GM23248 (cell line): ENCODE measurements at regions not wholly inside any gene's neighbourhood (a gene's known extent, or its start where the extent isn't known, plus 50 kb on each side); places are given as distances from the start of the nearest gene placed in this dataset.
"Not testable (repeated sequence)": the region's sequence is repeated elsewhere in the genome, so short reads cannot be mapped to it uniquely, and the experiment has no call there.

Source experiments
- DNase-seq: peaks from one replicate; pipeline ENCODE4 v3.0.0-alpha.2; 2015
- H2AFZ ChIP-seq: fragments of 200-600 bp; sonication (generic); 2 replicates; pipeline ENCODE4 v1.6.1; 2016; ENCODE audit warnings: antibody characterized with exemption
- H3F3A ChIP-seq: fragments of 200-600 bp; sonication (generic); 2 replicates; pipeline ENCODE4 v1.6.1; 2016; ENCODE audit warnings: mild to moderate bottlenecking, antibody characterized with exemption, mixed run types; ENCODE audit not compliant: insufficient read depth
- H3K27ac ChIP-seq: fragments of 200-600 bp; sonication (generic); 2 replicates; pipeline ENCODE4 v1.5.1; 2016; ENCODE audit warnings: mild to moderate bottlenecking
- H3K27me3 ChIP-seq: fragments of 200-600 bp; sonication (generic); replicated peaks from 2 replicates; pipeline ENCODE4 v1.6.1; 2016; ENCODE audit warnings: mild to moderate bottlenecking; ENCODE audit not compliant: insufficient read depth
- H3K36me3 ChIP-seq: fragments of 200-600 bp; sonication (generic); 2 replicates; pipeline ENCODE4 v1.6.1; 2016; ENCODE audit warnings: low read depth, mild to moderate bottlenecking
- H3K4me1 ChIP-seq: fragments of 200-600 bp; sonication (generic); 2 replicates; pipeline ENCODE4 v1.6.1; 2016; ENCODE audit warnings: mild to moderate bottlenecking; ENCODE audit not compliant: insufficient read depth
- H3K4me2 ChIP-seq: fragments of 200-600 bp; sonication (generic); one replicate; pipeline ENCODE4 v1.6.1; 2016; ENCODE audit warnings: mild to moderate bottlenecking; ENCODE audit not compliant: unreplicated experiment
- H3K4me3 ChIP-seq: fragments of 200-600 bp; sonication (generic); 2 replicates; pipeline ENCODE4 v1.5.1; 2016; ENCODE audit warnings: mild to moderate bottlenecking
- H3K79me2 ChIP-seq: fragments of 200-600 bp; sonication (generic); 2 replicates; pipeline ENCODE4 v1.6.1; 2016; ENCODE audit warnings: mild to moderate bottlenecking; ENCODE audit not compliant: insufficient read depth
- H3K9ac ChIP-seq: fragments of 200-600 bp; sonication (generic); 2 replicates; pipeline ENCODE4 v1.6.1; 2016; ENCODE audit warnings: mild to moderate bottlenecking
- H3K9me2 ChIP-seq: fragments of 200-600 bp; sonication (generic); 2 replicates; pipeline ENCODE4 v1.6.1; 2016; ENCODE audit warnings: mixed run types, mild to moderate bottlenecking, moderate library complexity; ENCODE audit not compliant: insufficient read depth
- H3K9me3 ChIP-seq: fragments of 200-600 bp; sonication (generic); one replicate; pipeline ENCODE4 v1.6.1; 2017; ENCODE audit warnings: low read depth
- H4K20me1 ChIP-seq: fragments of 200-600 bp; sonication (generic); 2 replicates; pipeline ENCODE4 v1.6.0; 2016; ENCODE audit not compliant: insufficient read depth
- EZH2 ChIP-seq: fragments of 200-600 bp; sonication (generic); IDR thresholded peaks from 2 replicates; pipeline ENCODE4 v1.6.1; 2018; ENCODE audit warnings: antibody characterized with exemption, mild to moderate bottlenecking; ENCODE audit not compliant: insufficient read depth, poor library complexity, severe bottlenecking
- EZH2phosphoT487 ChIP-seq: fragments of 200-600 bp; sonication (generic); IDR thresholded peaks from 2 replicates; pipeline ENCODE4 v1.6.1; 2018; ENCODE audit warnings: antibody characterized with exemption, moderate library complexity, mild to moderate bottlenecking, low read depth; ENCODE audit not compliant: insufficient read depth
- WGBS, 2 experiments: methylation state at CpG; one replicate each; pipeline ENCODE4 v1.1.6; 2015 to 2017; ENCODE audit warnings: low lambda C conversion rate in 2 of 2, low coverage in 1 of 2; ENCODE audit errors: missing lambda C conversion rate in 2 of 2; 5-methylcytosine and 5-hydroxymethylcytosine counted together
- in situ Hi-C: fragments of 300-500 bp; cut with MboI; formaldehyde crosslinking; loops from 2 replicates; pipeline ENCODE4 v1.15.0; 2020

DNA sequence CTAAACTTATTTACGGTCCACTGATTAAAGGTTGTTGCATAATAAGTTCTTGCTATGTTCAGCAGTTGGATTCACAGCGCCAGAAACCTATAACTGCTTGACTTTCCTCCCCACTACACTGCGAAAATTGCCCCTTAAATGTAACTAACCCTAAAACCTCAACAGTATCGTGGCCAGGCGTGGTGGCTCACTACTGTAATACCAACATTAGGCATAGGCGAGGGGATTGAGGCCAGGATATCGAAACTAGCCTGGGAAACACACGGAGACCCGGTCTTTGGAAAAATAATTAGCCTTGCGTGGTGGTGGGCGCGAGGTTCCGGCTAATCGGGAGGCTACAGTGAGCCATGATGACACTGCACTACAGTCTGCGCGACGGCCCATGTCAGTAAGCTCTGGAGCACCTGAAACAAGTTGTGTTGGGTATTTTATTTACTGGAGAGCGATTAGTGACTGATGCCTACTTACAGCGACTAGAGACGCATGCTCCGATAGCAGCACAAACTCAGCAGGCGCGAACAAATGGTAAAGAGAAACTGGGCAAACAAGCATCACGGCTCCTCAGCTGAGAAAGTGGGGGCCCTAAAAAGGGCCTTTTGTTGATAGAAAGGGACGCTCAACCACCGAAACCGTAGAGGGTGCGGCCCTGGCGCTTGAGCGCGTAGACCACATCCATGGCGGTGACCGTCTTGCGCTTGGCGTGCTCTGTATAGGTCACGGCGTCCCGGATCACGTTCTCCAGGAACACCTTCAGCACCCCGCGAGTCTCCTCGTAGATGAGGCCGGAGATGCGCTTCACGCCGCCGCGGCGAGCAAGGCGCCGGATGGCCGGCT is 81.4 kb downstream of the OR2B2 start:
- peak overlapping the region; percentile 48; the same call in 1 of the 2 replicates for H2AFZ ChIP-seq
- peak overlapping the region; percentile 71 for H3K9ac ChIP-seq
- in situ Hi-C loops, H3K36me3 ChIP-seq, H3K9me3 ChIP-seq, H3K9me2 ChIP-seq, H3K27me3 ChIP-seq, H4K20me1 ChIP-seq: not testable (repeated sequence)
- DNase-seq = peak; percentile 53
- peak overlapping the region; percentile 66 for H3K27ac ChIP-seq
- peak overlapping the region; percentile 67 for H3K4me2 ChIP-seq
- WGBS, 2 experiments = 53 to 55% methylated on average over 26 to 30 of the region's 52 CpGs
- peaks cover 25% of the 10 kb centered on the region for H3F3A ChIP-seq
- peaks cover 27% of the 10 kb centered on the region for H3K79me2 ChIP-seq
- peaks cover 14% of the 10 kb centered on the region for H3K4me1 ChIP-seq
- peak overlapping the region; percentile 66 for H3K4me3 ChIP-seq

DNA sequence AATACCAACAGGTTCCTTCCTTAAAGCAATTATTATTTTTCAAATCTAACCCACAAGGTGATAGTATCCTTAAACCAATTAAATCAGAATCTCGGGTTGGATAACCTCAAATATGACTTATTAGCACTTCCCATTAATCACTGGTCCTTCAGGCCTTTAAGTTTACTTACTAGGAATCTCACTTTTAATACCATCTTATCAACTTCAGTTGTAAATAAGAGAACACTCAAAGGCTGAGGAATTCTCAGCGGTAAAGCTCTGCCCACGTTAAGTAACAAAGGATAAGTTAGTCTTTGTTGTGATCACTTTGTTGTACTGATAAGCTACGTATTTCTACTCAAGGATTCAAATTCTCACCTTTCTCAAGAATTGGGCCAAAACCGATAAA is 82.0 kb downstream of the OR2B2 start:
- H3K27ac ChIP-seq = peak overlapping the region; percentile 66
- H3F3A ChIP-seq = peaks cover 29% of the 10 kb centered on the region
- H3K9ac ChIP-seq = peak overlapping the region; percentile 71
- in situ Hi-C loops = no loop called here
- no peaks in the 10 kb centered on the region for H4K20me1 ChIP-seq
- no peaks in the 10 kb centered on the region for H3K9me3 ChIP-seq
- no peak for TF ChIP-seq EZH2phosphoT487
- no peak for TF ChIP-seq EZH2
- peaks cover 8% of the 10 kb centered on the region; the same call in 1 of the 2 replicates for H3K4me1 ChIP-seq
- DNase-seq = no peak
- peaks cover 21% of the 10 kb centered on the region for H3K79me2 ChIP-seq
- peak overlapping the region; percentile 67 for H3K4me2 ChIP-seq
- H2AFZ ChIP-seq = 0 out of 2 replicates have a peak overlapping the region, but pooled peaks have one; percentile 48
- H3K27me3 ChIP-seq = no peaks in the 10 kb centered on the region
- peak overlapping the region; percentile 66 for H3K4me3 ChIP-seq
- 71 to 72% methylated on average over 5 of the region's 5 CpGs for WGBS, 2 experiments
- no peaks in the 10 kb centered on the region for H3K36me3 ChIP-seq
- H3K9me2 ChIP-seq = no peaks in the 10 kb centered on the region

- WGBS, 2 experiments = 87 to 88% methylated on average over 9 of the region's 9 CpGs
- TF ChIP-seq EZH2phosphoT487 = no peak
- TF ChIP-seq EZH2 = no peak
- in situ Hi-C loops = no loop called here
- Histone ChIP-seq H3K27me3 (no peaks in the 10 kb centered on the region), H3F3A (peaks cover 35% of the 10 kb centered on the region), H3K27ac (peak overlapping the region; percentile 66), H4K20me1 (no peaks in the 10 kb centered on the region), H3K9ac (peak overlapping the region; percentile 71), H2AFZ (no peak overlapping the region), H3K9me2 (no peaks in the 10 kb centered on the region), H3K4me1 (peaks cover 4% of the 10 kb centered on the region; the same call in 1 of the 2 replicates), H3K4me3 (peak overlapping the region; percentile 66; the same call in 1 of the 2 replicates), H3K79me2 (peaks cover 15% of the 10 kb centered on the region), H3K36me3 (no peaks in the 10 kb centered on the region), H3K9me3 (no peaks in the 10 kb centered on the region), H3K4me2 (peak overlapping the region; percentile 67)
- DNase-seq = peak; percentile 45
Observed at GRCh38 chr6:27829453-27830211, 82.6 kb downstream of the OR2B2 start.

GRCh38 chr6:27827477-27827876 is 84.7 kb downstream of the OR2B2 start:
- H3K27ac ChIP-seq, H2AFZ ChIP-seq, H4K20me1 ChIP-seq, H3K36me3 ChIP-seq, H3K9me3 ChIP-seq, H3K9ac ChIP-seq, DNase-seq, H3K4me1 ChIP-seq, in situ Hi-C loops, H3K27me3 ChIP-seq, H3K4me3 ChIP-seq, H3K4me2 ChIP-seq, H3K79me2 ChIP-seq, H3K9me2 ChIP-seq: not testable (repeated sequence)
- peaks cover 44% of the 10 kb centered on the region for H3F3A ChIP-seq
- 60 to 67% methylated on average over 2 to 17 of the region's 35 CpGs for WGBS, 2 experiments

- H3K4me2 ChIP-seq, H2AFZ ChIP-seq, H4K20me1 ChIP-seq, H3K9ac ChIP-seq, H3K9me3 ChIP-seq, H3K79me2 ChIP-seq, H3K27ac ChIP-seq, H3K4me3 ChIP-seq, H3K36me3 ChIP-seq, H3K9me2 ChIP-seq, in situ Hi-C loops, H3K27me3 ChIP-seq, DNase-seq, H3K4me1 ChIP-seq: not testable (repeated sequence)
- WGBS, 2 experiments = 3 to 38% methylated on average over 5 to 25 of the region's 30 CpGs
- H3F3A ChIP-seq = peaks cover 41% of the 10 kb centered on the region
Observed at GRCh38 chr6:27826612-27826985, 85.6 kb downstream of the OR2B2 start.

DNA sequence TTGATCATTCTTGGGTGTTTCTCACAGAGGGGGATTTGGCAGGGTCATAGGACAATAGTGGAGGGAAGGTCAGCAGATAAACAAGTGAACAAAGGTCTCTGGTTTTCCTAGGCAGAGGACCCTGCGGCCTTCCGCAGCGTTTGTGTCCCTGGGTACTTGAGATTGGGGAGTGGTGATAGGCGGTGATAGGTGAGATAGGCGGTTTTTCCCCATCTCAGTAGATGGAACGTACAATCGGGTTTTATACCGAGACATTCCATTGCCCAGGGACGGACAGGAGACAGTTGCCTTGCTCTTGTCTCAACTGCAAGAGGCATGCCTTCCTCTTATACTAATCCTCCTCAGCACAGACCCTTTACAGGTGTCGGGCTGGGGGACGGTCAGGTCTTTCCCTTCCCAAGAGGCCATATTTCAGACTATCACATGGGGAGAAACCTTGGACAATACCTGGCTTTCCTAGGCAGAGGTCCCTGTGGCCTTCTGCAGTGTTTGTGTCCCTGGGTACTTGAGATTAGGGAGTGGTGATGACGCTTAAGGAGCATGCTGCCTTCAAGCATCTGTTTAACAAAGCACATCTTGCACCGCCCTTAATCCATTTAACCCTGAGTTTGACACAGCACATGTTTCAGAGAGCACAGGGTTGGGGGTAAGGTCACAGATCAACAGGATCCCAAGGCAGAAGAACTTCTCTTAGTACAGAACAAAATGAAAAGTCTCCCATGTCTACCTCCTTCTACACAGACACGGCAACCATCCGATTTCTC is 86.2 kb downstream of the OR2B2 start:
- in situ Hi-C loops, H3K9me2 ChIP-seq, DNase-seq, H3K4me3 ChIP-seq, H3K4me2 ChIP-seq, H3K36me3 ChIP-seq, H3K4me1 ChIP-seq, H3K9me3 ChIP-seq, H4K20me1 ChIP-seq, H3K79me2 ChIP-seq, H2AFZ ChIP-seq, H3K9ac ChIP-seq, H3K27ac ChIP-seq, H3K27me3 ChIP-seq: not testable (repeated sequence)
- 70 to 75% methylated on average over 14 to 15 of the region's 15 CpGs for WGBS, 2 experiments
- peaks cover 41% of the 10 kb centered on the region for H3F3A ChIP-seq
